ENCODE measurements at regions not wholly inside any gene's neighbourhood (a gene's known extent, or its start where the extent isn't known, plus 50 kb on each side); places are given as distances from the start of the nearest gene placed in this dataset.

DNA sequence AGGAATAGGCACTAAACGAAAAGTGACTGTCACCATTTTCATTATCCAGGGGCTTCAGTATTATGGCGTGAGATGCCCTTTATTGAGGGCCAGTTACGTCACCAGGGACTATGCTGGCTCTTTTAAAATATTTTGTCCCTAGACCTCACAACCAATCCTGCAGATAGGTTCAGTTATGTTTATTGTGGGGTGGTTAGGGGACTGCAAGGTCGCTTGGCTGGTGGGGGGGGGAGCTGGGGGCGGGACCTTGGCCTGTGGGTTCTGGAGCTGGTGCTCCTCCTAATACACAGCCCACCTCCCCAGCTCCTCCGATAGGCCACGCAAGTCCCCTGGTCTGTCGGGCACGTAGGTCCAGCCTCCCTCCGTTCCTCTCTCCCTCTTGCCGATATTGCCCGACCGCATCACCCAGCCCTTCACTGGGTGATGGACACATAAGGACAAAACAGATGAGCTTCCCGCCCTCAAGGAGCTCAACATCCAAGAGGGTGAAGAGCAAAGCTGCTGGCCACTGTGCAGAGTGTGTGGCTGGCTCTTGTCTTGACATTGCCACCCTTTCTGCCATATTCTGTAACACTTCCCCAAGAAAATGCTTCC lies 271.8 kb downstream of the MATN1 start:
- no peaks in the 10 kb centered on the region for H3K4me1 ChIP-seq
- ChIA-PET POLR2A (no interaction called here), CTCF (no interaction called here)
- H3K27me3 ChIP-seq (replicated peaks; ENCODE audit: control insufficient read depth, insufficient read depth, low read length), result no peaks in the 10 kb centered on the region; the same call in 1 of the 2 replicates
- BruUV-seq (replicated peaks), result no TSS peak
- DNase-seq, result no peak
- TF ChIP-seq CTCF (IDR thresholded peaks at IDR 0.05; ENCODE audit: insufficient read depth in 1 of 2, low read depth in 1 of 2, low read length in 1 of 2, severe bottlenecking in 1 of 2, unreplicated experiment in 1 of 2), result no peak
- Mint-ChIP-seq H3K27ac (ENCODE audit: unreplicated experiment) (no peak overlapping the region), H3K4me1 (ENCODE audit: low read depth, unreplicated experiment) (no peaks in the 10 kb centered on the region), H3K36me3 (ENCODE audit: insufficient read depth, unreplicated experiment) (no peaks in the 10 kb centered on the region), H3K4me3 (ENCODE audit: unreplicated experiment) (no peak overlapping the region), H3K9me3 (ENCODE audit: unreplicated experiment) (no peaks in the 10 kb centered on the region), H3K27me3 (ENCODE audit: insufficient read depth, unreplicated experiment) (peaks cover 9% of the 10 kb centered on the region)
- H3K36me3 ChIP-seq (ENCODE audit: control insufficient read depth, insufficient read depth, low read length), result no peaks in the 10 kb centered on the region
- H3K4me3 ChIP-seq (ENCODE audit: low read depth, low read length), result no peak overlapping the region
- intact Hi-C loops (cut with micrococcal nuclease; ENCODE audit: unreplicated experiment), result no loop called here
- no peaks in the 10 kb centered on the region for H3K9me3 ChIP-seq

DNA sequence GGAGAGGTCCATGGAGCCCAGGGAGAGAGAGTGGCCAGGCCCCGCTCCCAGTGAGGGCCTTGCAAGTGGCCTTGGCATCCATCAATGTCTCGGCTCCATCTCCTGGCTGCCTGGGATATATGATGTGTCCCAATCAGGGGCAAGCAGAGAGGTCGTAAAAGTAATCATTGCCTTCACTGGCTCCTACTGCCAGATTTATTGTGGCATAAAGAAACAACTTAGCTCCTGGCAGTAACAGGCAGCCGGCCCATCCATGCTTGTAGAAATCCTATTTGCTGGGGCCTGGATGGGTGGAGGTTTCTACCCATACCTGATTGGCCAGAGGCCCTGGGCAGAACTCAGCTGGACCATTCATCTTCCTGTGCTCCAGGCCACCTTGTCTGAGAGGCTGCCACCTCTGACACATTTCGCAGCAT lies 272.6 kb downstream of the MATN1 start:
- Mint-ChIP-seq H3K4me1 (ENCODE audit: low read depth, unreplicated experiment) (no peaks in the 10 kb centered on the region), H3K9me3 (ENCODE audit: unreplicated experiment) (no peaks in the 10 kb centered on the region), H3K36me3 (ENCODE audit: insufficient read depth, unreplicated experiment) (no peaks in the 10 kb centered on the region), H3K4me3 (ENCODE audit: unreplicated experiment) (no peak overlapping the region), H3K27me3 (ENCODE audit: insufficient read depth, unreplicated experiment) (peaks cover 9% of the 10 kb centered on the region), H3K27ac (ENCODE audit: unreplicated experiment) (no peak overlapping the region)
- BruUV-seq (replicated peaks), result no TSS peak
- H3K9me3 ChIP-seq, result no peaks in the 10 kb centered on the region
- CTCF ChIA-PET, result no interaction called here
- H3K27me3 ChIP-seq (replicated peaks; ENCODE audit: control insufficient read depth, insufficient read depth, low read length), result no peaks in the 10 kb centered on the region; the same call in 1 of the 2 replicates
- H3K4me3 ChIP-seq (ENCODE audit: low read depth, low read length), result no peak overlapping the region
- no peak for DNase-seq
- H3K4me1 ChIP-seq, result no peaks in the 10 kb centered on the region
- no peaks in the 10 kb centered on the region for H3K36me3 ChIP-seq (ENCODE audit: control insufficient read depth, insufficient read depth, low read length)
- TF ChIP-seq CTCF (IDR thresholded peaks at IDR 0.05; ENCODE audit: insufficient read depth in 1 of 2, low read depth in 1 of 2, low read length in 1 of 2, severe bottlenecking in 1 of 2, unreplicated experiment in 1 of 2), result no peak
- intact Hi-C loops (cut with micrococcal nuclease; ENCODE audit: unreplicated experiment), result no loop called here
- POLR2A ChIA-PET, result no interaction called here

GRCh38 chr1:30450148-30450817 lies 273.1 kb downstream of the MATN1 start:
- H3K27ac Mint-ChIP-seq (ENCODE audit: unreplicated experiment), result no peak overlapping the region
- no peaks in the 10 kb centered on the region for H3K9me3 Mint-ChIP-seq (ENCODE audit: unreplicated experiment)
- BruUV-seq (replicated peaks), result no TSS peak
- H3K4me1 Mint-ChIP-seq (ENCODE audit: low read depth, unreplicated experiment), result no peaks in the 10 kb centered on the region
- ChIA-PET POLR2A (no interaction called here), CTCF (no interaction called here)
- no peak overlapping the region for H3K4me3 ChIP-seq (ENCODE audit: low read depth, low read length)
- no peak overlapping the region for H3K4me3 Mint-ChIP-seq (ENCODE audit: unreplicated experiment)
- no peak for TF ChIP-seq CTCF (IDR thresholded peaks at IDR 0.05; ENCODE audit: insufficient read depth in 1 of 2, low read depth in 1 of 2, low read length in 1 of 2, severe bottlenecking in 1 of 2, unreplicated experiment in 1 of 2)
- intact Hi-C loops (cut with micrococcal nuclease; ENCODE audit: unreplicated experiment), result no loop called here
- H3K27me3 ChIP-seq (replicated peaks; ENCODE audit: control insufficient read depth, insufficient read depth, low read length), result no peaks in the 10 kb centered on the region; the same call in 1 of the 2 replicates
- H3K27me3 Mint-ChIP-seq (ENCODE audit: insufficient read depth, unreplicated experiment), result peaks cover 9% of the 10 kb centered on the region
- no peaks in the 10 kb centered on the region for H3K9me3 ChIP-seq
- no peaks in the 10 kb centered on the region for H3K4me1 ChIP-seq
- no peaks in the 10 kb centered on the region for H3K36me3 ChIP-seq (ENCODE audit: control insufficient read depth, insufficient read depth, low read length)
- no peak for DNase-seq
- H3K36me3 Mint-ChIP-seq (ENCODE audit: insufficient read depth, unreplicated experiment), result no peaks in the 10 kb centered on the region
